HG02885 (cell line): ENCODE measurements at regions not wholly inside any gene's neighbourhood (a gene's known extent, or its start where the extent isn't known, plus 50 kb on each side); places are given as distances from the start of the nearest gene placed in this dataset.
"Not testable (repeated sequence)": the region's sequence is repeated elsewhere in the genome, so short reads cannot be mapped to it uniquely, and the experiment has no call there.

Experiments
- ATAC-seq: cut with Tn5 transposase; IDR thresholded peaks from one replicate; pipeline ENCODE4 v1.9.1; 2021; ENCODE audit warnings: mild to moderate bottlenecking; ENCODE audit not compliant: unreplicated experiment, poor library complexity

DNA sequence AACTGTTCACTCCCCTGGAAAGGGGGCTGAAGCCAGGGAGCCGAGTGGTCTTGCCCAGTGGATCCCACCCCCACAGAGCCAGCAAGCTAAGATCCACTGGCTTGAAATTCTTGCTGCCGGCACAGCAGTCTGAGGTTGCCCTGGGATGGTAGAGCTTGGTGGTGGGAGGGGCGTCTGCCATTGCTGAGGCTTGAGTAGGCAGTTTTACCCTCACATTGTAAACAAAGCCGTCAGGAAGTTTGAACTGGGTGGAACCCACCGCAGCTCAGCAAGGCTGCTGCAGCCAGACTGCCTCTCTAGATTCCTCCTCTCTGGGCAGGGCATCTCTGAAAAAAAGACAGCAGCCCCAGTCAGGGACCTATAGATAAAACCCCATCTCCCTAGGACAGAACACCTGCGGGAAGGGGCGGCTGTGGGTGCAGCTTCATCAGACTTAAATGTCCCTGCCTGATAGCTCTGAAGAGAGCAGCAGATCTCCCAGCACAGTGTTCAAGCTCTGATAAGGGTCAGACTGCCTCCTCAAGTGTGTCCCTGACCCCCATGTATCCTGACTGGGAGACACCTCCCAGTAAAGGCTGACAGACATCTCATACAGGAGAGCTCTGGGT, 140.0 kb upstream of the C1GALT1 start:
- not testable (repeated sequence) for ATAC-seq

DNA sequence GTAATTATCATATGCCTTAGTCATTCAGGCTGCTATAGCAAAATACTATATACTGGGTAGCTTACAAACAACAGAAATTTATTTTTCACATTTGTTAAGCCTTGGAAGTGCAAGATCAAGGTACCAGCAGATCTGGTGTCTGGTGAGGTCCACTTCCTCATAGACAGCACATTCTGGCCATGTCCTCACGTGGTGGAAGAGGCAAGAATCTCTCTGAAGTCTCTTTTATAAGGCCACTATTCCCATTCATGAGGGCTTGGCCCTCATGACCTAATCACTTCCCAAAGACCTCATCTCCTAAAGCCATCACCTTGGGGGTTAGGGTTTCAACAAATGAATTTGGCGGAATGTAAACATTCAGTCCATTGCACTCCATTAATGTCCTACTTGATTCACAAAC, 137.5 kb upstream of the C1GALT1 start:
- ATAC-seq, result no peak

DNA sequence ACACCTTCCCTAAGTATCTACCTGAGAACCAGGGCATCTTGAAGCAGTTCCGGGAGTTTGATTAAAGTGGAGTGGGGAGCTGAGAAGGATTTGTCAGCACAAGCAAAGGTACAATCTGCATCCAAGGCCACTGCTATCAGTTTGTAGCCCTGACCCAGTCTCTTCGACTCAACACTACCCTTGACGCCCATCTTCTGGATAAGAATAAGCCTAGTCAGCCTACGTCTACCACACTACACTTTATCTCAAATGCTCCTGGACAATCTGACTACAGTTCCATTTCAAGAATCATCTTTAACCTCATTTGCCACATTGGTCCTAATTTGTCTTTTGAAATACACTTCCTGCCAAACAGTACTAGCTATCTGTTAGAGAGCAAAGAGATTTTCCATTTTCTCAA, 134.1 kb upstream of the C1GALT1 start:
- no peak for ATAC-seq

DNA sequence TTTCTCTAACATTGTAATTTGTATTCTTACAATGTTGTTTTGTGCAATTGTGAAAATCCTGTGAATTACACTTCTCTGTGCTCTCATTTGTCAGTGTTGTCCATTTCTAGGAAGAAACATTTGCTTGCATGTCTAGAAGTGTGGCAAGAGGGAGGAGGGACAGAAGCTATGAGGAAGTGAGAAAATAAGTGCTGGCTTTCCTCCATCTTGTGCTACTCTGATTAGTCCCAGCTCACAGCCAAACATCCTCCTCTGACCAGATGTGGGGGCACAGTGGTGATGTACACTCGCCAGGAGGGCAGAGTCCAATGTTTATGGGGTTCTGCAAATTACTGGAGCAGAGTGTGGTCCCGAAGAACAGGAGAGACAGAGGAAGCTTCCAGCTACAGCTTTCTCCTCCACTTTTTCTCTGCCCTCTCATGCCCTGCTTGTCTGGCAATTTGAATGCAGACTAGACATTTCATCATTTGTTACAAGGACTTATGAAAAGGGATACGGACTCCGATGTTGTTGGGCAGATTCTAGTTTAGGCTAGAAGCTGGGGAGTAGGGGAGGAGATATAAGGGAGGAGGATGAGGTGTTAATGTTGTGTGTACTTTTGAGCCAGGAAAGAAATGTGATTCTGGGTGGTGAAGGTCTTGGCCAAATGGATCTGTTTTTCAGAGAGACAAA, 131.0 kb upstream of the C1GALT1 start:
- peak; percentile 90 for ATAC-seq

DNA sequence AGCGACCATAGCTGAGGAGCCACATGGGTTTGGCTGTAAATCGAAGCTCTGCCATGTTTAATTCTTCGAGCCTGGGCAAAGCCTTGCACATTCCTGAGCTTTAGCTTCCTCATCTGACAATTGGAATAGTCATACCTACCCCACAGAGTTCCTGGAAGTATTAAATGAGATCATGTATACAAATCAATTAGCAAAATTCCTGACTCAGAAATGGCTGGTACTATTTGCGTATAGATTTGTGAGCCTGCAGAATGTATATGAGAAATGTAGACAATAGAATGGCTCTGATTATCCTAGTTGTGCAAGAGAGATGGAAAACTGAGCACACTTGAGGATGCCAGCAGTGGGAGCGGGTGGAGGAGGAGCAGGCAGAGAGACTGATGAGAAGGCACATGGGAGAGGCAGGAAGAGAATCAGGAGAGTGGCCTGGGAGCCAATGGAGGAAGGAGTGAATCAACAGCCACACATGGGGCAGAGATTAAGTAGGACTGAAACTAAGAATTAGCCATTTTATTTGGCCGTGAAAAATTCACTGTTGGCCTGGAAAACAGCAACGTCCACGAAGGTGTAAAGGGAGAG, 128.0 kb upstream of the C1GALT1 start:
- no peak for ATAC-seq

DNA sequence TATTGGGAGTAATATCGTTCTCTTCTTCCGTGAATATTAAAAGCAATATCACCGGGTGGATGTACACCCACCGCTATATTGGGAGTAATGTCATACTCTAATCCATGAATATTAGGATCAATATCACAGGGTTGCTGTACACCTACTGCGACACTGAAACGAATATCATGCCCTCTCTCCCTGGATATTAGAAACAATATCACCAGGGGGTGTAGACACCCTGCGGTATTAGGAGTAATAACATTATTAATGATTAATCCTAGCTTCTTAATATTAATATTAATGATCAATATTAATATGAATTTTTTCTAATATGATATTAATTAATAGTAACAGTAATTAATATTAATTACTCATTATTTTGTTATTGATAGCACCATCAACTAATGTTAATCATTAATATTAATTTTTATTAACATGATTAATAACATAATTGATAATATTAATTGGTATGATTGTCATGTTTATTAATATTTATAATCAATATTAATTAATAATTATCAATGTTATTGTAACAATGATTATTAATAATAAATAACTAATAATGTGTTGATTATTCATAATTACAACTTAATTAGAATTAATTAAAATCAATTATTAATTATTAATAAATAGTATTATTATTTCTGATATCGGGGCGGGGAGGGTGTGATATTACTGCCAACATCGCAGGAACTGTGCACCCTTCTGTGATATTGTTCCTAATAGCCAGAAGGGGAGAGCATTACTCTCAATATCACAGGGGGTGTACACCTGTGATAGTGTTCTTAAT, 121.3 kb upstream of the C1GALT1 start:
- no peak for ATAC-seq

DNA sequence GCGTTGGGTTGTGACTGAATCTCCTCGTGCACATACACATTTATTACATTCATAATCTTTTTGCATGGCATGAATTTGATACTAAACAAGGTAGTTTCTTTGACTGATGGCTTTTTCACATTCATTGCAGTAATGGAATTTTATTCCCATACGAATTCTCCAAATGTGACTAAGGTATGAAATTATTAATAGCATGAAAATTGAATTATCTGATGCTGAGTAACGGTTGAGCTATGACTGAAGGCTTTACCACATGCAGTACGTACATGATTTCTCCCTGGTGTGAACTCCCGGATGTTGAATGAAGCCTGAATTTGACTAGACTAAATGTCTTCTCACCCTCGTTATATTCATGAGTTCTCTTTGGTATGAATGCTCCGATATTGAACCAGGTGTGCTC, 104.4 kb upstream of the C1GALT1 start:
- ATAC-seq, result no peak

DNA sequence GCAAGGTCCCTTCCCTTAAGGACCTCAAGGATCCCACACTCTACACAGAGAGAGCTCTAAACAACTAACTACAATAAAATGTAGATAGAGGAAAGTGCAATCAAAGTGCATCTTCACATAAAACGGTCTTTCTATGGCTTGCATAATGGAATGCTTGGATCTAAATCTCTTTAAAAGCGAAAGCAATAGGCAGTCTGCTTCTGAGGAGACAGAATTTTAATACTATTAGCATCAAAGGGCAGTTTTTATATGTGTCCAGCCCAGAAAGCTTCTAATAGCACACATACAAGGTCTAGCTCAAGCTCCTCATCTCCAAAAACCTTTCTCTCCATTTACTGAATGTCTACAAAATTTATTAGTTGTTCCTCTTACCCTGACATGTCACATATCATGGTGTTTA, 101.5 kb upstream of the C1GALT1 start:
- ATAC-seq, result no peak

DNA sequence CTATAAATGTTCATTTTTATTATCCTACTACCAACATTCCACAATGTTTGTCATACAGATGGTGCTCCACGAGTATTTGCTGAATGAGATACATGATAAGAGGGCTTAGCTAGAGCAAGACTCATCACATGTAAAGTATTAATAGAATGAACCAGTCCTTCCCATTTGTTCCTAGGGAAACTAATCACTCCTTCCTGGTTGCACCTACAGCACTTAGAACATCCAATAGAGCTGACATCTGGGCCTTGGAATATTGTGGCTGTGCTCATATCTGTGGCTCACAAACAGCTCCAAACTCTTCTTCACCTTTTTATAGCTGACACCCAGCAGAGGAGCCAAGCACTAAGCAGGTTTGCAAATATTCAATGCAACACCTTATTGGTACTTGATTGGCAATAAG, 91.9 kb upstream of the C1GALT1 start:
- no peak for ATAC-seq

DNA sequence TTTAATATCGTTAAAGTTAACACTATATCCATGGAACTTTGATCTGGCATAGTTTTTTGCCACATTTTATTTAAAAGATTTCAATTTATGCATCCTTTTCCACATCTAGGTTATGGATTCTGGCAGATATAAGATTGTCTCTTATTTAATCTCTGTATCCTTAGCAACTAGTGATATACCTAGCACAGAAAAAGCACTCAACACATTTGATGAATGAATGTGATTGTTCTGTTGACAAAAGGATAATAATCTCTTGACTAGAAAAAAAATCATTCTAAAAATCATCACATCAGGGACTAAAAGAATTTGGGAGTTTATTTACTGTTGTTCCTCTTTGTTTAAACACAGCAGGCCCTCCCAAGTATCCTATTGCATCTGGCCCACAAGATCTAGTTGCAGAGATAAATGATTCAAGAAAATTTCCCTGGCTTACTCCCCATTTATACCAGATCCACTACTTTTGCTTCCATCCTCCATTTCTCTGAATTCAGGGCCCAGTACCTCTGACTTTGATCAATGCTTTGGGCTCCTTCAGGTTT, 84.0 kb upstream of the C1GALT1 start:
- ATAC-seq, result no peak

DNA sequence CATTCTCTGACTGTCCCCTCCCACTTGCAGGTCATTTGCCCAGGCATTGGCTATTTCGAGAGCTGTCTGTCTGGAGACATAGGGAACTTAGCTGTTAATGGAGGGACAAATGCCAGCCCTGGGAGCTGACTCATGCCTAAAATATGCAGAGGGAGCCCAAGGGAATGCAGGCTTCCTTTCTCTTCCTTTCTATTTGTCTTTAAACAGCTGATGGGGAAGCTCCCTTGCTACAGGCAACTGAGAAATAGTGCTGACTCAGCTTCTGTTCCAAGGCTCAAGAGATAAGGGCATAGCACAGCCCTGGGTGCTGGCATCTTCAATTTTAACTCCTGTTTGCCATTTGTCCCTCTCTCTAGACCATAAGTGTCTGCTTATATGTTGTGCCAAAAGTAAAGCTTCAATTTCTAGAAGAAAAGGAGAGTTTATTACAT, 82.7 kb upstream of the C1GALT1 start:
- no peak for ATAC-seq

DNA sequence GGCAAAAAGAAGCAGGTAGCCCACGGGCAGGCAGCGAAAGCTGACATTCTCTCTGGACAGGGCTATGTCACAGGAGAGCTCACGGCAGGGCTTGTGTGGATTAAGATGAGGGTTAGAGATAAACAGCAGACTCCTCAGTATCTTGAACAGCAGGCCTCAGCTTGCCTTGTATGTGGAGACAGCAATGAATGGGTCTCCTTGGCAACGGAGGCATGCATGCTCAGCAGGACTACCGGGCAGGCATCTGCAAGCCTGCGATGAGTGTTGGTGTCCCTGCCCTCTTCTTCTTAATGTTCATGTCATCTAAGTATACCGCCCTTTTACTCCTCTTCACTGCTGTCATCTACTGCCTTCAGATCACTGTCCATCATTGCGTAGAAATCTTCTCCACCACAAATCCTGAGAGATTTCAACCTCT, 81.9 kb upstream of the C1GALT1 start:
- ATAC-seq, result no peak

DNA sequence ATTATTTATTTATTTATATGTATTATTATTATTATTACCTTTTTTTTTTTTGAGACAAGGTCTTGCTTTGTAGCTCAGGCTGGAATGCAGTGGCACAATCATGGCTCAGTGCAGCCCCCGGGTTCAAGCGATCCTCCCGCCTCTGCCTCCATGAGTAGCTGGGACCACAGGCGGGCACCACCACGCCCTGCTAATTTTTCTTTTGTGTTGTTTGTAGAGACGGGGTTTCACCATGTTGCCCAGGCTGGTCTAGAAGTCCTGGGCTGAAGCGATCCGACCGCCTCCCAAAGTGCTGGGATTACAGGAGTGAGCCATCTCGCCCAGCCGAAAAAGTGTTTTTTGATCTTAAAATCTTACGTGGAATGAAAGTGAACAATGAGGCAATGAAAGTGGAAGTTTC, 79.4 kb upstream of the C1GALT1 start:
- ATAC-seq, result no peak

DNA sequence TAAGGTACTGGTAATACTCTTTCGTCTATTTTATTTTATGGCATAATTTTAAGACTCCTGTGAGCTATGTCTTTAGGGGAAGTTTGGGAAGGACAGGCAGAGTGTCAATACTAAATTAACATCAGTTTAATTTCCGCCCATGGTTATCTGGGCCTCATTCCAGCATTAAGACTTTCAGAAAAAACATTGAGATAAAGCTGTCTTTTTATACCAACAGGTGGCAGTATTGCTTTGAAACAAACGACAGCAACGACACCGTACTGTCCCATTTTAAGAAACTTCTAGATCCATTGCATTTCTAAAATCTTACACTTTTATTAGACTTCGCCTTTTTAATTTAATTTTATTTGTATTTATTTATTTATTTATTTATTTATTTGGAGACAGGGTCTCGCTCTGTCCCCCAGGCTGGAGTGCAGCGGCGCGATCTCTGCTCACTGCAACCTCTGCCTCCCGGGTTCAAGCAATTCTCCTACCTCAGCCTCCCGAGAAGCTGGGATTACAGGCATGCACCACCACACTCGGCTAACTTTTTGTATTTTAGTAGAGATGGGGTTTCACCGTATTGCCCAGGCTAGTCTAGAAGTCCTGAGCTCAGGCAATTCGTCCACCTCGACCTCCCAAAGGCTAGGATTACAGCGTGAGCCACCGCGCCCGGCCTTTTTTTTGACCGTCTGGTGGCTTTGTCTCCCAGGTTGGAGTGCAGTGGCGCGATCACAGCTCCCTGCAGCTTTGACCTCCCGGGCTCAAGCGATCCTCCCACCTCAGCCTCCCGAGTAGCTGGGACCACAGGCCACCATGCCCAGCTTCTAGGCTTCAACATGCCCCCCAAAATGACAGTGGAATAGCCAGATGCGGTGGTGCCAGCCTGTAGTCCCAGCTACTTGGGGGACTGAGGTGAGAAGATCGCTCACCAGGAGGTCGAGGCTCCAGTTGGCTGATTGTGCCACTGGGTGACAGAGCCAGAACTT, 78.7 kb upstream of the C1GALT1 start:
- peak; percentile 72 for ATAC-seq

DNA sequence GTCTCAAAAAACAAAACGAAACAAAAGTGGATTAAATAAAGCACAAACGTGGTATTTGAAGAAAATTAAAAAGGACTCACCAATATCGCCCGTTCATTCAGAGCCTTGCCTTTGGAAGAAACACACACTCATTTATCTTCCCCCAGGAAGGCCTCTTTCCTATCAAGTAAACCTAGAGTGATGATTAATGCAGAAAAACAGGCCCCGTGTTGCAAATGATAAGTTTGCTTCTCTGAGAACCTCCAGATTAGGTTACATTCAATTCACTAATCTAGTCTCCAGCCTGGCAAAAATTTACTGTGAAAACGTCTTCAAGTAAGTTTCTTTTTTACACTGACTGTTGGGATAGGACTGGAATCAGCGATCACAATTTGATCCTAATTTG, 78.0 kb upstream of the C1GALT1 start:
- ATAC-seq, result no peak

DNA sequence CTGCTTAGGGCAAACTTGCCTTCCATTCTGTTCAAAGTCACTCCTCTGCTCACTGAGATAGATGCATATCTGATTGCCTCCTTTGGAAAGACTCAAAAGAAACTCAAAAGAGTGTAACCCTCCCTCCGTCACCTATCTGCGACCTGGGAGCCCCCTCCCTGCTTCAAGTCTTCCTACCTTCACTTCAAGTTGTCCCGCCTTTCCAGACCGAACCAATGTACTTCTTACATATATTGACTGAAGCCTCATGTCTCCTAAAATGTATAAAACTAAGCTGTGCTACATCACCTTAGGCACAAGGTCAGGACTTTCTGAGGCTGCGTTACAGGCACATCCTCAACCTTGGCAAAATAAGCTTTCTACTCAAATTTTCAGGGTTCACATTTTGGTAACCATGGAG, 77.4 kb upstream of the C1GALT1 start:
- ATAC-seq, result no peak

DNA sequence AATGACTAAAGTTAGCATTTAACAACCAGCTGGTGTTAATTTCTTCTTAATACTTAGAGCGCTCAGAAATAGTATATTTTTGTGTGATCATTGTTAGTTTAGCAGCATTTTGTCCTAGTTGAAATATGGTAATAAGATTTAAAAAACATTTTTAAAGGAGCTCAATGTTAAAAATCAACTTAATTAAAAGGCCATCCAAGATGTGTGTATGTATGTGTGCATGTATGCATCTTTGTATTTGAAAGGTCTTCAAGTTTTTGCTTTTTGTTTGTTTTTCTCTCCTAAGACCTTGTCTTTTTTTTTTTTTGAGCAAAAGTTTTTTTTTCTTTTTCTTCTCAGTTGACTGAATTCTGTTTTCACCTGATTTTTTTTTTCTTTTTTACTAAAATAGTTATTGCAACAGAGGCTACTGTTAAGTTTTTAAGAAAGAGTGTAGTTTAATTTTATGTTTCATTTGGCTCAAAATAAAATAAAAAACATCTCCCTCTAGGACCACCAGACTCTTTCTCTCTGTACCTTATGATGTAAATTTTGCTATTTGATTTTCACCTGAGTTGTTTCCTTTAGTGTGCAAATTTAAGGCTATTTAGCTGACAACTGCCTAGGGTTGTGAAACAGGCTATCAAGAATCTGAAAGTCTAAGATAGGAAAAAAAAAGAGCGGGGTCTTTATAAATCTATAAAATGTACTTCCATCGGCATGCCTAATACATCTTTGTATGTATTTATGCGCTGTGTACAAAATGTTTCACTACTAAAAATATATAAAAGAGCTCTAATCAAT, 76.4 kb upstream of the C1GALT1 start:
- no peak for ATAC-seq

DNA sequence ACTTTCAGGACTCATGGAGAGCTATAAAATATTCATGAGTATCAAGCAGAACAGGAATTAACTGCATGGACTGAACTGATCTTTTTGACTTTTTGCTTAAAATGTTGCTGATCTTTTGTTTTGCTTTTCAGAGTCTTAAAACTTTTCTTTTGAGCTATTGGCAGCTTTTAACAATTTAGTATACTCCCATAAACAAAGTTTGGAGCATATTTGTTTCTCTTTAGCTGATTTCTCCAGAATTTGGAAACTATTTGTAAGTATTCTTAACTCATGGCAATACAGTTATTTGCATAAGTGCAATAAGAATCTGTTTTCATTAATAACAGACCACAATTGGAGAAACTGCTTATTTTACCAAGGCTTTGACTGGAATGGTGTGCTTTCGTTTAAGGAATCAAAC, 73.4 kb upstream of the C1GALT1 start:
- no peak for ATAC-seq

DNA sequence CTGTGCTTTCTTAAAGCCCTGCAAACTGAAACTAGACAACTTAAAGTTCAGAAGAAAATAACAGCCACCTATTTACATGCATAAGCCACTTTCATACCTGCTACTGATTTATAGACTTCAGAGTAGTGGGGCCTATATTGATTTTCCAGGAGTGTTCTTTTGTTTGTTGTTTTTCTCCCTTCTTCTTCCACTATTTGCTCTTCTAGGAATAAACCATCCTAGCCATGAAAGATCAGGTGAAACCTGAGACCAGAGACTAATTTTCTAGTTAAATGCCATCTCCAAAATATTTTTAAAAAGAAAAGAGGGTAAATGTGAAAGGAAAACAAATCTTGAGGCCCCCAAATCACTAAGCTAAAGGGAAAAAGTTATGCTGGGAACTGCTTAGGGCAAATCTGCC, 72.4 kb upstream of the C1GALT1 start:
- ATAC-seq, result no peak
